ENCODE measurements at regions not wholly inside any gene's neighbourhood (a gene's known extent, or its start where the extent isn't known, plus 50 kb on each side); places are given as distances from the start of the nearest gene placed in this dataset.

GRCh38 chr20:18957328-18957727, 143.7 kb downstream of the SCP2D1 start:
- in situ Hi-C loops (cut with HindIII; ENCODE audit: low sequenced_read_pairs) = no loop called here

- in situ Hi-C loops (cut with HindIII; ENCODE audit: low sequenced_read_pairs) = no loop called here
These were observed 157.5 kb downstream of the SCP2D1 start for GRCh38 chr20:18971121-18971520.

- in situ Hi-C loops (cut with HindIII; ENCODE audit: low sequenced_read_pairs) = no loop called here
These were observed 158.0 kb downstream of the SCP2D1 start for GRCh38 chr20:18971574-18971973.

GRCh38 chr20:18972251-18972876, 158.8 kb downstream of the SCP2D1 start:
- in situ Hi-C loops (cut with HindIII; ENCODE audit: low sequenced_read_pairs) = no loop called here

GRCh38 chr20:18973529-18974173, 160.1 kb downstream of the SCP2D1 start:
- in situ Hi-C loops (cut with HindIII; ENCODE audit: low sequenced_read_pairs) = no loop called here

- in situ Hi-C loops (cut with HindIII; ENCODE audit: low sequenced_read_pairs) = no loop called here
These were observed 161.1 kb downstream of the SCP2D1 start for GRCh38 chr20:18974660-18975059.

GRCh38 chr20:18977441-18977840, 163.9 kb downstream of the SCP2D1 start:
- in situ Hi-C loops (cut with HindIII; ENCODE audit: low sequenced_read_pairs) = no loop called here

- in situ Hi-C loops (cut with HindIII; ENCODE audit: low sequenced_read_pairs) = no loop called here
These were observed 164.7 kb downstream of the SCP2D1 start for GRCh38 chr20:18978311-18978710.

- in situ Hi-C loops (cut with HindIII; ENCODE audit: low sequenced_read_pairs) = no loop called here
These were observed 165.5 kb downstream of the SCP2D1 start for GRCh38 chr20:18979132-18979531.

- in situ Hi-C loops (cut with HindIII; ENCODE audit: low sequenced_read_pairs) = no loop called here
These were observed 168.5 kb downstream of the SCP2D1 start for GRCh38 chr20:18981962-18982539.

- in situ Hi-C loops (cut with HindIII; ENCODE audit: low sequenced_read_pairs) = no loop called here
These were observed 170.2 kb downstream of the SCP2D1 start for GRCh38 chr20:18983796-18984195.

GRCh38 chr20:18984238-18985200, 170.9 kb downstream of the SCP2D1 start:
- in situ Hi-C loops (cut with HindIII; ENCODE audit: low sequenced_read_pairs) = no loop called here

- in situ Hi-C loops (cut with HindIII; ENCODE audit: low sequenced_read_pairs) = no loop called here
These were observed 172.0 kb downstream of the SCP2D1 start for GRCh38 chr20:18985551-18985950.

- in situ Hi-C loops (cut with HindIII; ENCODE audit: low sequenced_read_pairs) = no loop called here
These were observed 172.7 kb downstream of the SCP2D1 start for GRCh38 chr20:18986146-18986830.

- in situ Hi-C loops (cut with HindIII; ENCODE audit: low sequenced_read_pairs) = no loop called here
These were observed 173.5 kb downstream of the SCP2D1 start for GRCh38 chr20:18986895-18987580.

- in situ Hi-C loops (cut with HindIII; ENCODE audit: low sequenced_read_pairs) = no loop called here
These were observed 174.3 kb downstream of the SCP2D1 start for GRCh38 chr20:18987781-18988360.

- in situ Hi-C loops (cut with HindIII; ENCODE audit: low sequenced_read_pairs) = no loop called here
These were observed 175.1 kb downstream of the SCP2D1 start for GRCh38 chr20:18988701-18989100.

GRCh38 chr20:18989736-18990474, 176.3 kb downstream of the SCP2D1 start:
- in situ Hi-C loops (cut with HindIII; ENCODE audit: low sequenced_read_pairs) = no loop called here

- in situ Hi-C loops (cut with HindIII; ENCODE audit: low sequenced_read_pairs) = no loop called here
These were observed 177.4 kb downstream of the SCP2D1 start for GRCh38 chr20:18991012-18991411.
